ENCODE measurements at regions not wholly inside any gene's neighbourhood (a gene's known extent, or its start where the extent isn't known, plus 50 kb on each side); places are given as distances from the start of the nearest gene placed in this dataset.

GRCh38 chr2:236370847-236371409 is 106.7 kb upstream of the ASB18 start:
- H3K4me1 Mint-ChIP-seq, result peaks cover 7% of the 10 kb centered on the region
- no peaks in the 10 kb centered on the region for H3K9me3 Mint-ChIP-seq (ENCODE audit: insufficient read depth)
- H4K20me1 ChIP-seq (ENCODE audit: control insufficient read depth, insufficient read depth, low read length, poor library complexity, severe bottlenecking), result no peaks in the 10 kb centered on the region
- no peak overlapping the region for H3K4me2 ChIP-seq (replicated peaks; ENCODE audit: low read depth, low read length, poor library complexity, severe bottlenecking)
- H3K27ac Mint-ChIP-seq, result no peak overlapping the region
- ATAC-seq (ENCODE audit: low read depth), result no peak
- intact Hi-C loops (cut with micrococcal nuclease), result no loop called here
- H3K4me3 ChIP-seq (ENCODE audit: control extremely low read depth in 1 of 5, extremely low read depth in 1 of 5, insufficient read depth in 1 of 5, low read depth in 2 of 5, low read length in 4 of 5), result no peak overlapping the region
- no peaks in the 10 kb centered on the region for H3K36me3 ChIP-seq (replicated peaks in 1 of 2; ENCODE audit: control extremely low read depth in 1 of 2, control insufficient read depth in 1 of 2, extremely low read depth in 1 of 2, insufficient read depth in 2 of 2, low read length in 1 of 2)
- 88% methylated on average over 10 of the region's 10 CpGs for WGBS (ENCODE audit: insufficient coverage)
- no peak for TF ChIP-seq CTCF (IDR thresholded peaks at IDR 0.05)
- no peak for TF ChIP-seq EZH2 (IDR thresholded peaks at IDR 0.05; ENCODE audit: borderline replicate concordance, insufficient read depth, low read depth, low read length, poor library complexity, severe bottlenecking)
- DNase-seq, result no peak
- H3K27me3 ChIP-seq (replicated peaks in 1 of 4; ENCODE audit: control extremely low read depth in 1 of 4, control insufficient read depth in 3 of 4, insufficient read depth in 4 of 4, low read length in 3 of 4), result peaks cover 0 to 19% (median 7%) of the 10 kb centered on the region in 4 experiments
- no peaks in the 10 kb centered on the region for H3K79me2 ChIP-seq (ENCODE audit: control insufficient read depth, insufficient read depth, low read length)
- peaks cover 5 to 6% of the 10 kb centered on the region in 2 donors for H3K4me1 ChIP-seq (ENCODE audit: control insufficient read depth in 2 of 2, insufficient read depth in 2 of 2, low read length in 2 of 2)
- CTCF ChIA-PET, result no interaction called here
- H2AFZ ChIP-seq (ENCODE audit: insufficient read depth, low read depth, low read length, poor library complexity, severe bottlenecking), result no peak overlapping the region
- POLR2A ChIA-PET, result no interaction called here
- no peak overlapping the region for H3K4me3 Mint-ChIP-seq
- H3K9me3 ChIP-seq (ENCODE audit: control extremely low read depth in 1 of 3, control insufficient read depth in 2 of 3, insufficient read depth in 1 of 3, low read length in 2 of 3), result no peaks in the 10 kb centered on the region
- peaks cover 44% of the 10 kb centered on the region for H3K27me3 Mint-ChIP-seq
- no peak overlapping the region for H3K27ac ChIP-seq (ENCODE audit: low read length in 2 of 2)
- H3K9ac ChIP-seq (ENCODE audit: low read length), result no peak overlapping the region

- Histone ChIP-seq H3K9ac (ENCODE audit: low read length) (no peak overlapping the region), H2AFZ (ENCODE audit: insufficient read depth, low read depth, low read length, poor library complexity, severe bottlenecking) (no peak overlapping the region), H4K20me1 (ENCODE audit: control insufficient read depth, insufficient read depth, low read length, poor library complexity, severe bottlenecking) (no peaks in the 10 kb centered on the region), H3K9me3 (ENCODE audit: control extremely low read depth in 1 of 3, control insufficient read depth in 2 of 3, insufficient read depth in 1 of 3, low read length in 2 of 3) (no peaks in the 10 kb centered on the region), H3K4me2 (replicated peaks; ENCODE audit: low read depth, low read length, poor library complexity, severe bottlenecking) (no peak overlapping the region), H3K79me2 (ENCODE audit: control insufficient read depth, insufficient read depth, low read length) (no peaks in the 10 kb centered on the region), H3K27me3 (replicated peaks in 1 of 4; ENCODE audit: control extremely low read depth in 1 of 4, control insufficient read depth in 3 of 4, insufficient read depth in 4 of 4, low read length in 3 of 4) (peaks cover 0 to 4% (median 1%) of the 10 kb centered on the region in 4 experiments), H3K4me3 (ENCODE audit: control extremely low read depth in 1 of 5, extremely low read depth in 1 of 5, insufficient read depth in 1 of 5, low read depth in 2 of 5, low read length in 4 of 5) (no peak overlapping the region), H3K36me3 (replicated peaks in 1 of 2; ENCODE audit: control extremely low read depth in 1 of 2, control insufficient read depth in 1 of 2, extremely low read depth in 1 of 2, insufficient read depth in 2 of 2, low read length in 1 of 2) (no peaks in the 10 kb centered on the region), H3K27ac (ENCODE audit: low read length in 2 of 2) (no peak overlapping the region), H3K4me1 (ENCODE audit: control insufficient read depth in 2 of 2, insufficient read depth in 2 of 2, low read length in 2 of 2) (no peaks in the 10 kb centered on the region)
- no peak overlapping the region for H3K27ac Mint-ChIP-seq
- intact Hi-C loops (cut with micrococcal nuclease), result no loop called here
- H3K27me3 Mint-ChIP-seq, result peaks cover 14% of the 10 kb centered on the region
- no peak for TF ChIP-seq CTCF (IDR thresholded peaks at IDR 0.05)
- TF ChIP-seq EZH2 (IDR thresholded peaks at IDR 0.05; ENCODE audit: borderline replicate concordance, insufficient read depth, low read depth, low read length, poor library complexity, severe bottlenecking), result no peak
- ChIA-PET CTCF (no interaction called here), POLR2A (no interaction called here)
- DNase-seq (no peak), ATAC-seq (ENCODE audit: low read depth) (no peak)
- H3K4me3 Mint-ChIP-seq, result no peak overlapping the region
- no peaks in the 10 kb centered on the region for H3K4me1 Mint-ChIP-seq
- WGBS (ENCODE audit: insufficient coverage), result 90% methylated on average over 2 of the region's 5 CpGs
- no peaks in the 10 kb centered on the region for H3K9me3 Mint-ChIP-seq (ENCODE audit: insufficient read depth)
Observed at GRCh38 chr2:236375973-236376476, 111.8 kb upstream of the ASB18 start.

Data from B cell (primary cell).